Stimulated activated naive B cell treated with anti-CD40 and anti-IgM and Interleukin-4, amounts not matched to agents 10 μg/mL and 1 μg/mL and 100 μg/mL, for 72 hours (primary cell): ENCODE measurements at regions not wholly inside any gene's neighbourhood (a gene's known extent, or its start where the extent isn't known, plus 50 kb on each side); places are given as distances from the start of the nearest gene placed in this dataset.
"Not testable (repeated sequence)": the region's sequence is repeated elsewhere in the genome, so short reads cannot be mapped to it uniquely, and the experiment has no call there.

ENCODE experiments used
- ATAC-seq, 2 donors: fragments of 150-1000 bp; cut with Tn5 transposase; replicated peaks; 2 replicates each; pipeline ENCODE4 v1.10.0; 2021; ENCODE audit warnings: moderate library complexity in 1 of 2
- DNase-seq: peaks from one replicate; pipeline ENCODE4 v3.0.0; 2021
- H3K27ac Mint-ChIP-seq: one replicate; pipeline ENCODE4 v1.8.0; 2022; ENCODE audit warnings: mild to moderate bottlenecking, mixed read lengths
- H3K27me3 Mint-ChIP-seq, 2 donors: one replicate each; pipeline ENCODE4 v1.8.0; 2022; ENCODE audit warnings: mixed read lengths in 2 of 2
- H3K36me3 Mint-ChIP-seq, 2 donors: one replicate each; pipeline ENCODE4 v1.8.0; 2022; ENCODE audit warnings: mixed read lengths in 2 of 2, mild to moderate bottlenecking in 1 of 2
- H3K4me1 Mint-ChIP-seq, 2 donors: one replicate each; pipeline ENCODE4 v1.8.0; 2022; ENCODE audit warnings: mixed read lengths in 2 of 2, mild to moderate bottlenecking in 1 of 2
- H3K4me3 Mint-ChIP-seq, 2 donors: one replicate each; pipeline ENCODE4 v1.8.0; 2022; ENCODE audit warnings: mild to moderate bottlenecking in 2 of 2, mixed read lengths in 2 of 2, moderate library complexity in 1 of 2
- H3K9me3 Mint-ChIP-seq, 2 donors: one replicate each; pipeline ENCODE4 v1.8.0; 2022; ENCODE audit warnings: mixed read lengths in 2 of 2, mild to moderate bottlenecking in 1 of 2

- Mint-ChIP-seq H3K4me1 (peaks cover 15 to 34% of the 10 kb centered on the region in 2 donors), H3K27me3 (no peaks in the 10 kb centered on the region), H3K36me3 (peaks cover 15 to 17% of the 10 kb centered on the region in 2 donors), H3K27ac (peak overlapping the region; percentile 56), H3K9me3 (peaks cover 2 to 16% of the 10 kb centered on the region in 2 donors), H3K4me3 (peak overlapping the region in 1 of 2 donors; percentile 0)
- no peak for DNase-seq
- no peak for ATAC-seq
Measured at GRCh38 chr3:152593242-152593641, 241.7 kb upstream of the P2RY1 start.

GRCh38 chr3:152595975-152596821 is 238.7 kb upstream of the P2RY1 start:
- DNase-seq (peak; percentile 27), ATAC-seq (peak; percentile 98 to 100)
- Mint-ChIP-seq H3K27ac (peak overlapping the region; percentile 84), H3K27me3 (no peaks in the 10 kb centered on the region), H3K4me1 (peaks cover 15 to 39% of the 10 kb centered on the region in 2 donors), H3K36me3 (peaks cover 23% of the 10 kb centered on the region in 2 donors), H3K9me3 (peaks cover 4 to 19% of the 10 kb centered on the region in 2 donors), H3K4me3 (peak overlapping the region; percentile 51 to 72)

GRCh38 chr3:152596832-152597231 is 238.1 kb upstream of the P2RY1 start:
- peaks cover 23% of the 10 kb centered on the region in 2 donors for H3K36me3 Mint-ChIP-seq
- H3K4me3 Mint-ChIP-seq: peak overlapping the region in 1 of 2 donors; percentile 72
- H3K4me1 Mint-ChIP-seq: peaks cover 15 to 39% of the 10 kb centered on the region in 2 donors
- not testable (repeated sequence) for DNase-seq, H3K27me3 Mint-ChIP-seq, ATAC-seq
- peak overlapping the region; percentile 84 for H3K27ac Mint-ChIP-seq
- H3K9me3 Mint-ChIP-seq: peaks cover 4 to 19% of the 10 kb centered on the region in 2 donors

- no peak overlapping the region for H3K4me3 Mint-ChIP-seq
Measured at GRCh38 chr3:152606146-152606545, 228.8 kb upstream of the P2RY1 start.

GRCh38 chr3:152607179-152607578 is 227.8 kb upstream of the P2RY1 start:
- peaks cover 4 to 5% of the 10 kb centered on the region in 2 donors for H3K9me3 Mint-ChIP-seq
- DNase-seq (no peak), ATAC-seq (no peak)
- no peak overlapping the region for H3K4me3 Mint-ChIP-seq
- H3K36me3 Mint-ChIP-seq: peaks cover 7 to 9% of the 10 kb centered on the region in 2 donors
- no peak overlapping the region for H3K27ac Mint-ChIP-seq
- H3K27me3 Mint-ChIP-seq: peaks cover 0 to 6% of the 10 kb centered on the region in 2 donors
- no peaks in the 10 kb centered on the region for H3K4me1 Mint-ChIP-seq

More at GRCh38 chr3:152606146-152606545, 228.8 kb upstream of the P2RY1 start:
- no peak overlapping the region for H3K27ac Mint-ChIP-seq
- peaks cover 0 to 3% of the 10 kb centered on the region in 2 donors for H3K27me3 Mint-ChIP-seq
- DNase-seq (no peak), ATAC-seq (no peak)
- H3K9me3 Mint-ChIP-seq: peaks cover 4 to 5% of the 10 kb centered on the region in 2 donors
- no peaks in the 10 kb centered on the region for H3K4me1 Mint-ChIP-seq
- H3K36me3 Mint-ChIP-seq: peaks cover 7 to 9% of the 10 kb centered on the region in 2 donors

GRCh38 chr3:152608696-152609594 is 226.0 kb upstream of the P2RY1 start:
- ATAC-seq (no peak), DNase-seq (no peak)
- H3K27me3 Mint-ChIP-seq: peaks cover 0 to 7% of the 10 kb centered on the region in 2 donors
- no peak overlapping the region for H3K4me3 Mint-ChIP-seq
- H3K9me3 Mint-ChIP-seq: peaks cover 2 to 4% of the 10 kb centered on the region in 2 donors
- H3K4me1 Mint-ChIP-seq: no peaks in the 10 kb centered on the region
- peaks cover 0 to 6% of the 10 kb centered on the region in 2 donors for H3K36me3 Mint-ChIP-seq
- H3K27ac Mint-ChIP-seq: no peak overlapping the region

GRCh38 chr3:152609891-152610290 is 225.0 kb upstream of the P2RY1 start:
- no peaks in the 10 kb centered on the region for H3K9me3 Mint-ChIP-seq
- H3K36me3 Mint-ChIP-seq: no peaks in the 10 kb centered on the region
- no peak for DNase-seq
- no peak overlapping the region for H3K4me3 Mint-ChIP-seq
- no peaks in the 10 kb centered on the region for H3K4me1 Mint-ChIP-seq
- H3K27me3 Mint-ChIP-seq: peaks cover 0 to 7% of the 10 kb centered on the region in 2 donors
- ATAC-seq: no peak
- no peak overlapping the region for H3K27ac Mint-ChIP-seq

GRCh38 chr3:152610622-152611021 is 224.3 kb upstream of the P2RY1 start:
- Mint-ChIP-seq H3K4me3 (no peak overlapping the region), H3K4me1 (no peaks in the 10 kb centered on the region), H3K27me3 (peaks cover 0 to 7% of the 10 kb centered on the region in 2 donors), H3K36me3 (no peaks in the 10 kb centered on the region), H3K9me3 (no peaks in the 10 kb centered on the region), H3K27ac (no peak overlapping the region)
- no peak for ATAC-seq
- DNase-seq: no peak

GRCh38 chr3:152611905-152612304 is 223.0 kb upstream of the P2RY1 start:
- Mint-ChIP-seq H3K36me3 (no peaks in the 10 kb centered on the region), H3K4me1 (no peaks in the 10 kb centered on the region), H3K9me3 (no peaks in the 10 kb centered on the region), H3K27ac (no peak overlapping the region), H3K27me3 (peaks cover 0 to 4% of the 10 kb centered on the region in 2 donors), H3K4me3 (no peak overlapping the region)
- no peak for ATAC-seq
- no peak for DNase-seq

- no peaks in the 10 kb centered on the region for H3K4me1 Mint-ChIP-seq
- no peak overlapping the region for H3K4me3 Mint-ChIP-seq
- H3K27ac Mint-ChIP-seq: no peak overlapping the region
- no peak for DNase-seq
- no peaks in the 10 kb centered on the region for H3K9me3 Mint-ChIP-seq
- ATAC-seq: no peak
- no peaks in the 10 kb centered on the region for H3K36me3 Mint-ChIP-seq
- H3K27me3 Mint-ChIP-seq: peaks cover 0 to 4% of the 10 kb centered on the region in 2 donors
Measured at GRCh38 chr3:152613851-152614250, 221.1 kb upstream of the P2RY1 start.

- H3K27ac Mint-ChIP-seq: no peak overlapping the region
- ATAC-seq (no peak), DNase-seq (no peak)
- H3K9me3 Mint-ChIP-seq: no peaks in the 10 kb centered on the region
- no peaks in the 10 kb centered on the region for H3K4me1 Mint-ChIP-seq
- H3K27me3 Mint-ChIP-seq: peaks cover 0 to 4% of the 10 kb centered on the region in 2 donors
- H3K36me3 Mint-ChIP-seq: peaks cover 0 to 2% of the 10 kb centered on the region in 2 donors
- H3K4me3 Mint-ChIP-seq: no peak overlapping the region
Measured at GRCh38 chr3:152615681-152616080, 219.2 kb upstream of the P2RY1 start.

- no peak for DNase-seq
- Mint-ChIP-seq H3K4me3 (no peak overlapping the region), H3K27ac (no peak overlapping the region), H3K9me3 (no peaks in the 10 kb centered on the region), H3K27me3 (peaks cover 0 to 5% of the 10 kb centered on the region in 2 donors), H3K4me1 (no peaks in the 10 kb centered on the region), H3K36me3 (peaks cover 0 to 2% of the 10 kb centered on the region in 2 donors)
- no peak for ATAC-seq
Measured at GRCh38 chr3:152617609-152618008, 217.3 kb upstream of the P2RY1 start.

- H3K27me3 Mint-ChIP-seq: peaks cover 0 to 8% of the 10 kb centered on the region in 2 donors
- no peak overlapping the region for H3K27ac Mint-ChIP-seq
- no peaks in the 10 kb centered on the region for H3K9me3 Mint-ChIP-seq
- no peak overlapping the region for H3K4me3 Mint-ChIP-seq
- DNase-seq: no peak
- H3K36me3 Mint-ChIP-seq: peaks cover 0 to 2% of the 10 kb centered on the region in 2 donors
- no peak for ATAC-seq
- no peaks in the 10 kb centered on the region for H3K4me1 Mint-ChIP-seq
Measured at GRCh38 chr3:152618529-152618928, 216.4 kb upstream of the P2RY1 start.

- Mint-ChIP-seq H3K36me3 (peaks cover 0 to 2% of the 10 kb centered on the region in 2 donors), H3K9me3 (no peaks in the 10 kb centered on the region), H3K27me3 (peaks cover 0 to 8% of the 10 kb centered on the region in 2 donors), H3K4me1 (no peaks in the 10 kb centered on the region), H3K4me3 (no peak overlapping the region), H3K27ac (no peak overlapping the region)
- DNase-seq (no peak), ATAC-seq (no peak)
Measured at GRCh38 chr3:152619691-152620090, 215.2 kb upstream of the P2RY1 start.
